ENCODE measurements at regions not wholly inside any gene's neighbourhood (a gene's known extent, or its start where the extent isn't known, plus 50 kb on each side); places are given as distances from the start of the nearest gene placed in this dataset.

GRCh38 chr5:97991236-97991635 lies 782.2 kb upstream of the RGMB start:
- no peak for TF ChIP-seq CTCF (IDR thresholded peaks at IDR 0.05)

- no peak for TF ChIP-seq CTCF (IDR thresholded peaks at IDR 0.05)
Measured at GRCh38 chr5:97998941-97999340, 774.5 kb upstream of the RGMB start.

- TF ChIP-seq CTCF (IDR thresholded peaks at IDR 0.05) = no peak
Measured at GRCh38 chr5:98004463-98004862, 769.0 kb upstream of the RGMB start.

- no peak for TF ChIP-seq CTCF (IDR thresholded peaks at IDR 0.05)
Measured at GRCh38 chr5:98016771-98017170, 756.7 kb upstream of the RGMB start.

GRCh38 chr5:98030273-98030672 lies 743.2 kb upstream of the RGMB start:
- peak; percentile 12; the same call in 1 of the 2 replicates for TF ChIP-seq CTCF (IDR thresholded peaks at IDR 0.05)

- no peak for TF ChIP-seq CTCF (IDR thresholded peaks at IDR 0.05)
Measured at GRCh38 chr5:98031496-98031895, 742.0 kb upstream of the RGMB start.

GRCh38 chr5:98031926-98032325 lies 741.5 kb upstream of the RGMB start:
- TF ChIP-seq CTCF (IDR thresholded peaks at IDR 0.05) = no peak

- TF ChIP-seq CTCF (IDR thresholded peaks at IDR 0.05) = no peak
Measured at GRCh38 chr5:98041661-98042060, 731.8 kb upstream of the RGMB start.
